ENCODE measurements at regions not wholly inside any gene's neighbourhood (a gene's known extent, or its start where the extent isn't known, plus 50 kb on each side); places are given as distances from the start of the nearest gene placed in this dataset.

DNA sequence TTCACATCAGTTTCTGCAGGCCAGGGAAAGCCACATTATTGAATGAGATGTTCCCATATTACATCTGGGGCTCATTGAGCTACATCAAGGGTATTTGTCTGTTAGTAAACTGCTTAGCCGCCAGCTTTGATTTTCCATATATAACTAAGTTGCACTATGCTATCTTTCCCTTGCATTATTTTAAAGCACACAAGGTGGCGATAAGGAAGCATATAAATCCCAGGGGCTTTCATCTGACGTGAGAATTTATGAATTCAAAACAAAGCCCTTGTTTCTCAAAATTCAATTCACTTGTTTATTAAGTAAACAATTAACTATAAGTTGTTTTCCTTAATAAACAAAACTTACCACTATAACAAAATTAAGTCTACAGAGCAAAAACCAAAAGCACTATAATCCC lies 334.1 kb upstream of the TPK1 start:
- TF ChIP-seq FOXA1 (IDR thresholded peaks at IDR 0.05): no peak
- no peak for TF ChIP-seq SUZ12 (IDR thresholded peaks at IDR 0.05)
